ENCODE measurements at regions not wholly inside any gene's neighbourhood (a gene's known extent, or its start where the extent isn't known, plus 50 kb on each side); places are given as distances from the start of the nearest gene placed in this dataset.

GRCh38 chr6:122049341-122049740, 350.1 kb upstream of the HSF2 start:
- TF ChIP-seq POLR2A (IDR thresholded peaks at IDR 0.05) (no peak), CTCF (IDR thresholded peaks at IDR 0.05) (no peak), POLR2AphosphoS5 (IDR thresholded peaks at IDR 0.05; ENCODE audit: insufficient read depth in 1 of 2, low read depth in 1 of 2) (no peak)

All from vagina (tissue), 2 donors.